Adrenal gland (tissue), 9 donors: ENCODE measurements at regions not wholly inside any gene's neighbourhood (a gene's known extent, or its start where the extent isn't known, plus 50 kb on each side); places are given as distances from the start of the nearest gene placed in this dataset.

Experiments
- DNase-seq, 7 donors: peaks; one replicate each; pipeline ENCODE4 v3.0.0-alpha.2; 2019 to 2020
- H3K27ac ChIP-seq, 5 donors: fragments of 200-600 bp; sonication (generic) in 4 of 5; 1 replicate in 3 of 5; 2 replicates in 2 of 5; pipeline versions ENCODE4 v1.5.1 to v1.8.0; 2016 to 2020; ENCODE audit warnings: mild to moderate bottlenecking in 1 of 5
- H3K27me3 ChIP-seq: fragments of 200-600 bp; 2 replicates; pipeline ENCODE4 v1.8.0; 2021
- H3K36me3 ChIP-seq, 2 donors: fragments of 200-600 bp; replicated peaks in 1 of 2; 1 replicate in 1 of 2; 2 replicates in 1 of 2; pipeline versions ENCODE4 v1.5.1 to v1.8.0; 2018 to 2022
- H3K4me1 ChIP-seq, 2 donors: fragments of 200-600 bp; replicated peaks in 1 of 2; 1 replicate in 1 of 2; 2 replicates in 1 of 2; pipeline versions ENCODE4 v1.5.1 to v1.8.0; 2018 to 2021
- H3K4me3 ChIP-seq, 4 donors: fragments of 200-600 bp; sonication (generic) in 3 of 4; one replicate each; pipeline ENCODE4 v1.5.1; 2016 to 2018
- H3K9me3 ChIP-seq, 3 donors: fragments of 200-600 bp; sonication (generic) in 1 of 3; replicated peaks in 1 of 3; 1 replicate in 2 of 3; 2 replicates in 1 of 3; pipeline versions ENCODE4 v1.5.1 to v1.8.0; 2016 to 2021
- POLR2A ChIP-seq, 2 donors: fragments of 450-650 bp; IDR thresholded peaks; one replicate each; pipeline ENCODE4 v1.6.1; 2017; ENCODE audit warnings: antibody characterized with exemption in 2 of 2, mild to moderate bottlenecking in 2 of 2, moderate library complexity in 1 of 2
- WGBS, 4 donors: extraction: QIAGEN DNeasy Blood & Tissue Kit in 2 of 4; methylation state at CpG; one replicate each; pipeline versions ENCODE4 v1.1.5 to v1.1.7; 2013 to 2017; 5-methylcytosine and 5-hydroxymethylcytosine counted together
- intact Hi-C, 2 donors: fragments of 100-400 bp; cut with DNase I; formaldehyde crosslinking; loops; one replicate each; pipeline versions ENCODE4 v1.14.1 to v1.15.0; 2022 to 2023
- TF ChIP-seq, protein P1 (sequence below), 6 experiments: fragments of 450-650 bp in 4 of 6; fragments of 200-600 bp in 2 of 6; sonication (generic) in 1 of 6; IDR thresholded peaks; 1 replicate in 5 of 6; 2 replicates in 1 of 6; pipeline versions ENCODE4 v1.5.1 to v1.8.0; 2016 to 2021; ENCODE audit warnings: antibody characterized with exemption in 6 of 6, mild to moderate bottlenecking in 2 of 6, moderate library complexity in 1 of 6
- donor health status: healthy with polysubstance abuse.
- donor health status: Bipolar disorder and iron deficiency.
- donor health status: DM: yes; HTN: yes; CAD: no.
- donor health status: DM: no; HTN: no; CAD: no.
- donor health status: DM: no; HTN: no; CAD: no.

DNA sequence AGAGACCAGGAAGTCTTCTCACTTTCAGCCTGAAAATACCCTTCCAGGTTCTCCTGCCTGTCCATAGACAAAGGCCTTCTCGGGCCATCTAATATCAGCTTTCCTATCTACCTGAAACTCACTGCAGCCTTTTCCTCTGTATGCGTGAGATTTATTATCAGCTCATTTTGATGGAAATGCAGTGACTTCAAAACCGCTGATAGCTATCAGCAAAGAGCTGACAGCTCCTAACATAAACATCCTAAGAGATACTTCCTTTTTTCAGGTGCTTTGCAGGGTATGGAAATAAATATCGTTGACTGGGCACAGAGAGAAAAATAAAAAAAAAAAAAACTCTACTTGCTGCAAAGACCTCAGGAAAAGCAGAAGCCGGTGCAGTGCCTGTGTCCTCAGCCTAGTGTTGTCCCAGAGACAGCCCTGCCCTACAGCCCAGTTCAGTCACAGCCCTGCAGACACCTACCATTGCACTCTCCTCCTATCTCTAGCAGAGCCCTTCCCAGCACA, 215.0 kb upstream of the EGLN3 start:
- Histone ChIP-seq H3K4me3 (no peak overlapping the region), H3K27me3 (peaks cover 4% of the 10 kb centered on the region), H3K4me1 (no peaks in the 10 kb centered on the region), H3K36me3 (no peaks in the 10 kb centered on the region), H3K9me3 (no peaks in the 10 kb centered on the region), H3K27ac (no peak overlapping the region)
- WGBS, 4 donors = 58 to 79% (median 64%) methylated on average over 5 of the region's 5 CpGs
- intact Hi-C loops = no loop called here
- TF ChIP-seq, protein P1, sequence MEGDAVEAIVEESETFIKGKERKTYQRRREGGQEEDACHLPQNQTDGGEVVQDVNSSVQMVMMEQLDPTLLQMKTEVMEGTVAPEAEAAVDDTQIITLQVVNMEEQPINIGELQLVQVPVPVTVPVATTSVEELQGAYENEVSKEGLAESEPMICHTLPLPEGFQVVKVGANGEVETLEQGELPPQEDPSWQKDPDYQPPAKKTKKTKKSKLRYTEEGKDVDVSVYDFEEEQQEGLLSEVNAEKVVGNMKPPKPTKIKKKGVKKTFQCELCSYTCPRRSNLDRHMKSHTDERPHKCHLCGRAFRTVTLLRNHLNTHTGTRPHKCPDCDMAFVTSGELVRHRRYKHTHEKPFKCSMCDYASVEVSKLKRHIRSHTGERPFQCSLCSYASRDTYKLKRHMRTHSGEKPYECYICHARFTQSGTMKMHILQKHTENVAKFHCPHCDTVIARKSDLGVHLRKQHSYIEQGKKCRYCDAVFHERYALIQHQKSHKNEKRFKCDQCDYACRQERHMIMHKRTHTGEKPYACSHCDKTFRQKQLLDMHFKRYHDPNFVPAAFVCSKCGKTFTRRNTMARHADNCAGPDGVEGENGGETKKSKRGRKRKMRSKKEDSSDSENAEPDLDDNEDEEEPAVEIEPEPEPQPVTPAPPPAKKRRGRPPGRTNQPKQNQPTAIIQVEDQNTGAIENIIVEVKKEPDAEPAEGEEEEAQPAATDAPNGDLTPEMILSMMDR (IDR thresholded peaks at IDR 0.05) = no peak
- TF ChIP-seq POLR2A (IDR thresholded peaks at IDR 0.05) = no peak
- DNase-seq = no peak

DNA sequence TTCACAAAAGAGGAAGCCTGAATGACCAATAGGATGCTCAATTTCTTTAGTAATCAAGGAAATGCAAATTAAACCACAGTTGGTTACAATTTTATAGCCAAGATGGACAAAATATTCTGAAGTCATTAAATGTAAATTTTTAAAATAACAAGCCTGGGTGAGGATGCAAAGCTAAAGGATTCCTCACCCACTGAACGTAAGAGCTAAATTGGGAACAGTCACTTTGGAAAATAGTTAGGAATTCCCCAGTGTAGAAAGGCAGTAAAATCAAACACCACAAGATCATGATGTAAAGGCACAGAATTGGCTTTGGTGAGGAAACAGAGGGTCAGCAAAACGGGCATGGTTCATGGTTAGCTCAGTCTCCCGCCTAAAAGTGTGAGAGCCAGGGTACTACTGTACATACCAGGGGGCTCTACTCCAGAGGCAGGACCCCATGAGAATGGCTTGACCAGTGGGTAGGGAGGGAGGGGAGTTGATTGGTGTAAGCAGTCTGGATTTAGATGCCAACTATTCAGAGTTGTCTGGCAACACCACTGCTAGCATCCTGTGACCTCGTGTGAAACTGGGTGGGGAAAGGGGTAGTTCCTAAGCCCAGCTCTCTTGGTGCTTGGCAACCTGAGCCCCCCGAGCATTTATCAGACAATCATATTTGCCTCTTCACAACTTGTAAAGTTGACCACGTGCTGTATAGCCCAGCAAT, 213.4 kb upstream of the EGLN3 start:
- no peak overlapping the region for H3K27ac ChIP-seq
- H3K27me3 ChIP-seq = peaks cover 4% of the 10 kb centered on the region
- intact Hi-C loops = no loop called here
- no peaks in the 10 kb centered on the region for H3K4me1 ChIP-seq
- H3K36me3 ChIP-seq = no peaks in the 10 kb centered on the region
- DNase-seq = no peak
- no peak overlapping the region for H3K4me3 ChIP-seq
- WGBS, 4 donors = 51 to 60% (median 57%) methylated on average over 6 of the region's 6 CpGs
- TF ChIP-seq, protein P1 (IDR thresholded peaks at IDR 0.05) = no peak
- TF ChIP-seq POLR2A (IDR thresholded peaks at IDR 0.05) = no peak
- H3K9me3 ChIP-seq = no peaks in the 10 kb centered on the region

DNA sequence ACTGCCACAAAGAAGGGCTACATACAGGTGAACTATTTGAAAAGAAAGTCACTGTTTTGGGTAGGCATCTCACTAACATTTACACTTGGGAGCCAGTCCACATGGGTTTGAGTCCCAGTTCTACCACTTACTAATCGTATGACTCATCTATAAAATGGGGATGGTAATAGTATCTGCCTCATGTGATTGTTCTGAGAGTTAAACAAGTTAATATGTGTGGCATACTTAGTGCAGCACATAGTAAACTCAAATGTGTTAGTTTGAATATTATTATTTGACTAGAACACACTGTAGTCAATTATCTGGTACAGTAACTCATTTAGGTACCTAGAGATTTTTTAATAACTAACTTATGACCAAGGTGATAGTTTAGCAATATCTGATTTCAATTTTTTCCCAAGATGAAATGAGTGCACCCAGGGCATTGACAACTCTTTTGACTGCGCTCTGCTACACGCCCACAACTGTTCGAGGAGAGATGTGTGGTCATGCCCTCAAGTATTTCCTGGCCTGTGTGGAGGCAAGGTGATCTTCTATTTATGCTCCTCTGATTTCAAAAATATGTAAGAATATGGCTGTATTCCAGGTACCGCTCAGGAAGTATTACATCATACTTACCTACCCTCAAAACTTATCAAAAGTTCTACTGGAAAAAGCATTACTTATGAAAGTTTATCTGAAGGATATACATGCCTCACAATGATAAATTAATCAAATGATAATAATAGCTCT, 210.6 kb upstream of the EGLN3 start:
- TF ChIP-seq, protein P1 (IDR thresholded peaks at IDR 0.05) = no peak
- no peak for TF ChIP-seq POLR2A (IDR thresholded peaks at IDR 0.05)
- no peaks in the 10 kb centered on the region for H3K36me3 ChIP-seq
- no peaks in the 10 kb centered on the region for H3K4me1 ChIP-seq
- H3K9me3 ChIP-seq = no peaks in the 10 kb centered on the region
- no peak for DNase-seq
- intact Hi-C loops = no loop called here
- H3K27me3 ChIP-seq = peaks cover 4% of the 10 kb centered on the region
- WGBS, 4 donors = 62 to 77% (median 70%) methylated on average over 5 of the region's 5 CpGs
- H3K27ac ChIP-seq = no peak overlapping the region
- H3K4me3 ChIP-seq = no peak overlapping the region

DNA sequence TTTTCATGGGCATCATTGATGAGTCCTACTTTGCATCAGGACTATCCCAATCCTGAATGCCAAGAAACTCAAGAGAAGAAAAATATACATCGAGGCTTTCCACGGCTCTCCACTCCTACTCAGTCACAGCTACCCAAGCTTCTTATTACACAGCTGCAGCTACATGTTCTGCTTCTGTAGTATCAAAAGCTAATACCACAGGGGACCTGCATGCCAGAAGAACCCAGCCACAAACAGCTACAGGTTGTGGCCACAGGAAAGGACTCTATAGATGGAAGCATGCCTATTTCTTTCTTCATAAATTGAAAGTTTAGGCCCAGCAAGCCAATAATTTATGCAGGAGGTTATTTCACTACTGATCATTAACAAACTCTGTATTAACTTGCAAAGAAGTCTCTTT, 209.7 kb upstream of the EGLN3 start:
- TF ChIP-seq POLR2A (IDR thresholded peaks at IDR 0.05) = no peak
- TF ChIP-seq, protein P1 (IDR thresholded peaks at IDR 0.05) = no peak
- Histone ChIP-seq H3K27ac (no peak overlapping the region), H3K27me3 (peaks cover 4% of the 10 kb centered on the region), H3K4me3 (no peak overlapping the region), H3K9me3 (no peaks in the 10 kb centered on the region), H3K4me1 (no peaks in the 10 kb centered on the region), H3K36me3 (no peaks in the 10 kb centered on the region)
- intact Hi-C loops = no loop called here
- WGBS, 4 donors = 79 to 90% (median 84%) methylated on average over 2 of the region's 2 CpGs
- DNase-seq = no peak
